ENCODE measurements at regions not wholly inside any gene's neighbourhood (a gene's known extent, or its start where the extent isn't known, plus 50 kb on each side); places are given as distances from the start of the nearest gene placed in this dataset.
"Not testable (repeated sequence)": the region's sequence is repeated elsewhere in the genome, so short reads cannot be mapped to it uniquely, and the experiment has no call there.

DNA sequence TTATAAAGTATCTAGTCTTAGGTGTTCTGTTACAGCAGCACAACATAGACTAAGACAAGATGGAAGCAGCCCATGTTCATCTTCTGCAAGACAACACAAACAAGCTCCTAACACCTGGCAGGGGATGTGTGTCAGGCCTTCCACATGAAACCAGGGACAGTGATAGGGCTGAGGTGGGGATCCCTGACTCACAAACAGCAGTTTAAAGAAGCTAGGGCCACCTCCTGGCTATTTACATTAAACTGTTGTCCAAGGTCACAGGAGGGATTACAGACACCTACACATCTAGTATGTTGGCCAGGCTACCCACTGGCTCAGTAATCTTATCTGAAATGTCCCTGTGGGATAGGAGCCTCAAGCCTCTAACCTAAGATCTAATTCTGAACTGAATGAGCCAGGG lies 211.3 kb downstream of the MINAR1 start:
- no peaks in the 10 kb centered on the region for H3K27me3 ChIP-seq (ENCODE audit: control insufficient read depth, insufficient read depth, low read length)

DNA sequence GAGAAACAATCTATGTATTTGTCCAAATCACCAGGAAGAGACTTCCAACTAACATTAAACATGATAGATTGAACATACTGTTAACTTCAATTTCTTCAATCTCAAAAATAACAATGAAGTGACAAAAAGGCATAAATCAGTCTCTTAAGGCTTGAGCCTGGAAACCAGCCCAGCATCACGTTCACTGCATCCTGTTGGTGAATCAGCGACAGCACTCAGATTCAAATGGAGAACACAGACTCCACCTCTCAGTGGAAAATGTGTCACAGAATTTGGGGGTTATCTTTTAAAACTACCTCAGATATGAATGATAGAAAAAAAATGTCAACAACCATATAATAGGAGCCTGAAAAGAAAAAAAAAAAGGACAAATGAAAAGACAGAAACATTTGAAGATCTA lies 212.0 kb downstream of the MINAR1 start:
- Histone ChIP-seq H2AFZ (no peak overlapping the region), H3K36me3 (ENCODE audit: control insufficient read depth, insufficient read depth, low read length) (no peaks in the 10 kb centered on the region), H3K4me2 (ENCODE audit: low read length) (no peak overlapping the region), H3K79me2 (no peaks in the 10 kb centered on the region), H3K4me3 (ENCODE audit: low read depth, low read length) (no peak overlapping the region), H3K9me3 (ENCODE audit: control insufficient read depth, low read length) (no peaks in the 10 kb centered on the region), H3K27ac (no peak overlapping the region), H3K27me3 (ENCODE audit: control insufficient read depth, insufficient read depth, low read length) (no peaks in the 10 kb centered on the region), H3K4me1 (no peaks in the 10 kb centered on the region), H3K9ac (no peak overlapping the region)
- TF ChIP-seq, protein P1, sequence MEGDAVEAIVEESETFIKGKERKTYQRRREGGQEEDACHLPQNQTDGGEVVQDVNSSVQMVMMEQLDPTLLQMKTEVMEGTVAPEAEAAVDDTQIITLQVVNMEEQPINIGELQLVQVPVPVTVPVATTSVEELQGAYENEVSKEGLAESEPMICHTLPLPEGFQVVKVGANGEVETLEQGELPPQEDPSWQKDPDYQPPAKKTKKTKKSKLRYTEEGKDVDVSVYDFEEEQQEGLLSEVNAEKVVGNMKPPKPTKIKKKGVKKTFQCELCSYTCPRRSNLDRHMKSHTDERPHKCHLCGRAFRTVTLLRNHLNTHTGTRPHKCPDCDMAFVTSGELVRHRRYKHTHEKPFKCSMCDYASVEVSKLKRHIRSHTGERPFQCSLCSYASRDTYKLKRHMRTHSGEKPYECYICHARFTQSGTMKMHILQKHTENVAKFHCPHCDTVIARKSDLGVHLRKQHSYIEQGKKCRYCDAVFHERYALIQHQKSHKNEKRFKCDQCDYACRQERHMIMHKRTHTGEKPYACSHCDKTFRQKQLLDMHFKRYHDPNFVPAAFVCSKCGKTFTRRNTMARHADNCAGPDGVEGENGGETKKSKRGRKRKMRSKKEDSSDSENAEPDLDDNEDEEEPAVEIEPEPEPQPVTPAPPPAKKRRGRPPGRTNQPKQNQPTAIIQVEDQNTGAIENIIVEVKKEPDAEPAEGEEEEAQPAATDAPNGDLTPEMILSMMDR (IDR thresholded peaks at IDR 0.05) = no peak

More for the DNA sequence above, 211.3 kb downstream of the MINAR1 start:
- no peaks in the 10 kb centered on the region for H3K9me3 ChIP-seq (ENCODE audit: control insufficient read depth, low read length)
- H3K27ac ChIP-seq = no peak overlapping the region
- no peaks in the 10 kb centered on the region for H3K36me3 ChIP-seq (ENCODE audit: control insufficient read depth, insufficient read depth, low read length)
- no peak overlapping the region for H3K9ac ChIP-seq
- H3K4me2 ChIP-seq (ENCODE audit: low read length) = no peak overlapping the region
- no peaks in the 10 kb centered on the region for H3K4me1 ChIP-seq
- TF ChIP-seq, protein P1 (IDR thresholded peaks at IDR 0.05) = no peak
- H2AFZ ChIP-seq = no peak overlapping the region
- H3K79me2 ChIP-seq = no peaks in the 10 kb centered on the region
- no peak overlapping the region for H3K4me3 ChIP-seq (ENCODE audit: low read depth, low read length)

DNA sequence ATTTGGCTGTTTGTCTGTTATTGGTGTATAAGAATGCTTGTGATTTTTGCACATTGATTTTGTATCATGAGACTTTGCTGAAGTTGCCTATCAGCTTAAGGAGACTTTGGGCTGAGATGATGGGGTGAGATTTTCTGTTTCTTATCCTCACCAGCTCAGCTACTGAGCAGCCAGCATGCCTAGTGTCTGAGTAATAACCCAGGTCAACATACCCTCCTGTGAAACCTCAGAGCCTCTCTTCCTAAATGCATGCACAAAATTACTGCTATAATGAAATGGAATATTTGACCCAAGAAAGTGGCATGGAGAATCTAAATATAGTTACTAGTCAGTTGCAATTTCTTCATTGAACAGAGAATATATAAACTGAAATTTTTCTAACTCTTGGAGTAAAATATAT lies 220.8 kb downstream of the MINAR1 start:
- H3K4me2 ChIP-seq (ENCODE audit: low read length); H3K79me2 ChIP-seq; H3K4me3 ChIP-seq (ENCODE audit: low read depth, low read length); H2AFZ ChIP-seq; H3K36me3 ChIP-seq (ENCODE audit: control insufficient read depth, insufficient read depth, low read length); H3K27me3 ChIP-seq (ENCODE audit: control insufficient read depth, insufficient read depth, low read length); H3K27ac ChIP-seq; H3K9me3 ChIP-seq (ENCODE audit: control insufficient read depth, low read length); H3K4me1 ChIP-seq; H3K9ac ChIP-seq: not testable (repeated sequence)

DNA sequence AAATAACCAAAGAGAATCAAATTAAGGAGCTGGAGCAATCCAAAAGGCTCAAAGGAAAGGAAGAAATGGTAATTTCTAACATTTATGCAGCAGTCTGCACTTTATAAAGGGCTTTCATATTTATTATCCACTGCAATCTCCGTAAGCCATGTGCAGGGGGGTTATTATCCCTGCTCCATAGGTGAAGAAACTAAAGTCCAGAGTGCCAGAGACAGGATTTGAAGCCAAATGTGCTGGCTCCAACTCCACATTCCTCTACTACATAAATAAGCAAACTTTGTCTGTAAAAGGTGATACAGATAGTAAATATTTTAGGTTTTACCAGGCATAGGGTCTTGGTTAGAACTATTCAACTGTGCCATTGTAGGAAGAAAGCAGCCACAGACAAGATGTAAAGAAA lies 221.4 kb downstream of the MINAR1 start:
- H3K36me3 ChIP-seq (ENCODE audit: control insufficient read depth, insufficient read depth, low read length) = no peaks in the 10 kb centered on the region
- no peaks in the 10 kb centered on the region for H3K9me3 ChIP-seq (ENCODE audit: control insufficient read depth, low read length)
- TF ChIP-seq, protein P1 (IDR thresholded peaks at IDR 0.05) = no peak
- H3K9ac ChIP-seq = no peak overlapping the region
- H2AFZ ChIP-seq = no peak overlapping the region
- no peak overlapping the region for H3K4me3 ChIP-seq (ENCODE audit: low read depth, low read length)
- no peaks in the 10 kb centered on the region for H3K4me1 ChIP-seq
- H3K4me2 ChIP-seq (ENCODE audit: low read length) = no peak overlapping the region
- H3K27ac ChIP-seq = no peak overlapping the region
- no peaks in the 10 kb centered on the region for H3K79me2 ChIP-seq
- H3K27me3 ChIP-seq (ENCODE audit: control insufficient read depth, insufficient read depth, low read length) = no peaks in the 10 kb centered on the region

DNA sequence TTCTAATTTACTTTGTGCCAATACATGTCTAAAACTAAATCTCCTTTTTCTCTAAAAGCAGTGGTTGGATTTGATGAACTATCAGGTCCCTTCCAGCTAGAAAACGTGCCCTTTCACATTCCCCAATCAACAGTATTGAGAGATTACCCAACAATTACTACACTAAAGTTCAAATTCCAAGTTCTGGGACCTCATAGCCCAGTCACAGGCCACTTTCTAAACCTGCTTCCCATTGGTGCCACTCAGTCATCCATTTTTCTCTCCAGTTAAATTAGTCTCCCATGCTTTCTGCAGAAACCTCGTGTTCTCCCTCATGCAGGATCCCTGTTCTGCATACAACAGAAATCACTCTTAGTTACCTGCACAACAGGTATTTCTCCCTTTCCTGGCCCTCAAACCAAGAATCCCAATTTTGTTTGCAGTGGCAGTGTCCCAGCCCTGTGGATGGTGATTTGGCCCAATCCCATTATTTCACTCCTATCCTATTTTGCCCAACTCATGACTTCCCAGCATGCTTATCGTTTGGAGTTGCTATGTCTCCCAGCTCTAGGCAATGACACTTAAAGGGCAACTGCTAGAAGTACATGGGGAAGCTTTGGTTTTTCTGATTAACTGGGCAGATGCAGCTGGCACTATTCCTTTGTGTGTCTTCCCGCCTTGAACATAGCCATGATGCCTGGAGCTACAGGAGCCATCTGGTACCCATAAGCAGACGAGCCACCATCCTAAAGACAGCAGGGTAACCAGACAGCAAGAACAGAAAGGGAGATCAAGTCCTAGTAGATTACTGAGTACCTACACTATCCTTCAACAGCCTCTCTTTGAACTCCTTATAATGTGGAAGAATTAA lies 224.2 kb downstream of the MINAR1 start:
- Histone ChIP-seq H2AFZ (no peak overlapping the region), H3K27ac (no peak overlapping the region), H3K36me3 (ENCODE audit: control insufficient read depth, insufficient read depth, low read length) (no peaks in the 10 kb centered on the region), H3K4me3 (ENCODE audit: low read depth, low read length) (no peak overlapping the region), H3K4me2 (ENCODE audit: low read length) (no peak overlapping the region), H3K4me1 (no peaks in the 10 kb centered on the region), H3K9ac (no peak overlapping the region), H3K27me3 (ENCODE audit: control insufficient read depth, insufficient read depth, low read length) (no peaks in the 10 kb centered on the region), H3K79me2 (no peaks in the 10 kb centered on the region), H3K9me3 (ENCODE audit: control insufficient read depth, low read length) (no peaks in the 10 kb centered on the region)
- TF ChIP-seq, protein P1 (IDR thresholded peaks at IDR 0.05) = no peak

Data from parathyroid adenoma (tissue), 2 donors.